ENCODE measurements at regions not wholly inside any gene's neighbourhood (a gene's known extent, or its start where the extent isn't known, plus 50 kb on each side); places are given as distances from the start of the nearest gene placed in this dataset.

- DNase-seq, result no peak
- intact Hi-C loops (cut with DNase I; ENCODE audit: low total_unique reads), result no loop called here
- no peaks in the 10 kb centered on the region for H3K36me3 ChIP-seq (ENCODE audit: low read depth, missing control alignments)
- H3K4me1 ChIP-seq, result no peaks in the 10 kb centered on the region
- no peak for TF ChIP-seq POLR2A (IDR thresholded peaks at IDR 0.05)
- TF ChIP-seq, protein P1, sequence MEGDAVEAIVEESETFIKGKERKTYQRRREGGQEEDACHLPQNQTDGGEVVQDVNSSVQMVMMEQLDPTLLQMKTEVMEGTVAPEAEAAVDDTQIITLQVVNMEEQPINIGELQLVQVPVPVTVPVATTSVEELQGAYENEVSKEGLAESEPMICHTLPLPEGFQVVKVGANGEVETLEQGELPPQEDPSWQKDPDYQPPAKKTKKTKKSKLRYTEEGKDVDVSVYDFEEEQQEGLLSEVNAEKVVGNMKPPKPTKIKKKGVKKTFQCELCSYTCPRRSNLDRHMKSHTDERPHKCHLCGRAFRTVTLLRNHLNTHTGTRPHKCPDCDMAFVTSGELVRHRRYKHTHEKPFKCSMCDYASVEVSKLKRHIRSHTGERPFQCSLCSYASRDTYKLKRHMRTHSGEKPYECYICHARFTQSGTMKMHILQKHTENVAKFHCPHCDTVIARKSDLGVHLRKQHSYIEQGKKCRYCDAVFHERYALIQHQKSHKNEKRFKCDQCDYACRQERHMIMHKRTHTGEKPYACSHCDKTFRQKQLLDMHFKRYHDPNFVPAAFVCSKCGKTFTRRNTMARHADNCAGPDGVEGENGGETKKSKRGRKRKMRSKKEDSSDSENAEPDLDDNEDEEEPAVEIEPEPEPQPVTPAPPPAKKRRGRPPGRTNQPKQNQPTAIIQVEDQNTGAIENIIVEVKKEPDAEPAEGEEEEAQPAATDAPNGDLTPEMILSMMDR (IDR thresholded peaks at IDR 0.05), result no peak
- no peak overlapping the region for H3K27ac ChIP-seq
- H3K4me3 ChIP-seq, result no peak overlapping the region
- no peaks in the 10 kb centered on the region for H3K27me3 ChIP-seq
- 78% methylated on average over 9 to 10 of the region's 10 CpGs for WGBS, 2 donors
- no peaks in the 10 kb centered on the region for H3K9me3 ChIP-seq
Observed at GRCh38 chr1:5685446-5686040, 306.7 kb downstream of the NPHP4 start.

GRCh38 chr1:5684791-5685190 lies 307.4 kb downstream of the NPHP4 start:
- Histone ChIP-seq H3K4me1 (no peaks in the 10 kb centered on the region), H3K4me3 (no peak overlapping the region), H3K27ac (no peak overlapping the region), H3K27me3 (no peaks in the 10 kb centered on the region), H3K9me3 (no peaks in the 10 kb centered on the region), H3K36me3 (ENCODE audit: low read depth, missing control alignments) (no peaks in the 10 kb centered on the region)
- WGBS, 2 donors, result 76 to 78% methylated on average over 11 of the region's 11 CpGs
- intact Hi-C loops (cut with DNase I; ENCODE audit: low total_unique reads), result no loop called here
- no peak for TF ChIP-seq POLR2A (IDR thresholded peaks at IDR 0.05)
- TF ChIP-seq, protein P1 (IDR thresholded peaks at IDR 0.05), result no peak
- DNase-seq, result no peak

DNA sequence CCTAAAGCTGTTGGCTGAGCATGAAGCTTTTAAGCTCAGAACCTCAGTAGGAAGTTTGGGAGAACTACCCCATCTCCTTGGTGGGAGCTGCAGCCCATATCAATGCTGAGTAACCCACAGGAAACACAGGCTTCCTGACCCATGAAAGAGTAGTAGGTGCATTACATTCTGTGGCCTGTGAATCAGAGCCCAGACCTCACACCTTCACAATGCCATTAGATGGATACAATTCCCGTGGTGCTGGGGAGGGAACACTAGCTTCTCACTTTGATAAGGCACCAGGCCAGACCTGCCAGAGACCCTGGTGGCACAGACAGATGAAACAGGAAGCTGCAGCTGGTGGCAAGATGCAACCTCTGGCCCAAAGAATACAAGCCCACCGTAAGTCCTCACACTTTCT lies 308.8 kb downstream of the NPHP4 start:
- Histone ChIP-seq H3K4me3 (no peak overlapping the region), H3K36me3 (ENCODE audit: low read depth, missing control alignments) (no peaks in the 10 kb centered on the region), H3K27me3 (no peaks in the 10 kb centered on the region), H3K9me3 (no peaks in the 10 kb centered on the region), H3K27ac (no peak overlapping the region), H3K4me1 (no peaks in the 10 kb centered on the region)
- no peak for DNase-seq
- intact Hi-C loops (cut with DNase I; ENCODE audit: low total_unique reads), result no loop called here
- no peak for TF ChIP-seq POLR2A (IDR thresholded peaks at IDR 0.05)
- TF ChIP-seq, protein P1 (IDR thresholded peaks at IDR 0.05), result no peak
- 79% methylated on average over 2 of the region's 2 CpGs; no CpG with 5 or more reads in 1 of the 2 donors for WGBS, 2 donors

- DNase-seq, result no peak
- Histone ChIP-seq H3K36me3 (ENCODE audit: low read depth, missing control alignments) (no peaks in the 10 kb centered on the region), H3K4me1 (no peaks in the 10 kb centered on the region), H3K4me3 (no peak overlapping the region), H3K27ac (no peak overlapping the region), H3K27me3 (no peaks in the 10 kb centered on the region), H3K9me3 (no peaks in the 10 kb centered on the region)
- WGBS, 2 donors, result 76 to 85% methylated on average over 12 to 16 of the region's 16 CpGs
- intact Hi-C loops (cut with DNase I; ENCODE audit: low total_unique reads), result no loop called here
- no peak for TF ChIP-seq POLR2A (IDR thresholded peaks at IDR 0.05)
- TF ChIP-seq, protein P1 (IDR thresholded peaks at IDR 0.05), result no peak
Observed at GRCh38 chr1:5682626-5683225, 309.5 kb downstream of the NPHP4 start.

- WGBS, 2 donors, result 83 to 87% methylated on average over 6 of the region's 6 CpGs
- no peak for DNase-seq
- no peak overlapping the region for H3K4me3 ChIP-seq
- intact Hi-C loops (cut with DNase I; ENCODE audit: low total_unique reads), result no loop called here
- H3K4me1 ChIP-seq, result no peaks in the 10 kb centered on the region
- no peaks in the 10 kb centered on the region for H3K27me3 ChIP-seq
- H3K36me3 ChIP-seq (ENCODE audit: low read depth, missing control alignments), result no peaks in the 10 kb centered on the region
- H3K9me3 ChIP-seq, result no peaks in the 10 kb centered on the region
- TF ChIP-seq POLR2A (IDR thresholded peaks at IDR 0.05), result no peak
- TF ChIP-seq, protein P1 (IDR thresholded peaks at IDR 0.05), result no peak
- no peak overlapping the region for H3K27ac ChIP-seq
Observed at GRCh38 chr1:5681654-5682053, 310.6 kb downstream of the NPHP4 start.
